GM12878 (cell line): ENCODE measurements at regions not wholly inside any gene's neighbourhood (a gene's known extent, or its start where the extent isn't known, plus 50 kb on each side); places are given as distances from the start of the nearest gene placed in this dataset.

Experiments
- ATAC-seq: fragments of 200-7000 bp; cut with Tn5 transposase; 3 replicates; pipeline ENCODE4 v1.9.1; 2020; ENCODE audit warnings: mild to moderate bottlenecking, moderate library complexity
- BruUV-seq: library from RNA; stranded (reverse); fragments of 400-500 nt; replicated peaks from 2 replicates; lab custom pipeline; 2021; lab: Mats Ljungman, UMichigan
- CTCF ChIA-PET: fragments of 300-600 bp; sonication (Branson Sonifier 250); formaldehyde crosslinking; extraction: SDS; loops from one replicate; lab custom pipeline; 2021; ENCODE audit warnings: inconsistent platforms; lab: Yijun Ruan, JAX
- POLR2A ChIA-PET: fragments of 350-600 bp; formaldehyde crosslinking; extraction: SDS; loops from one replicate; lab custom pipeline; 2021; ENCODE audit warnings: inconsistent platforms; lab: Charles Lee
- RAD21 ChIA-PET: fragments of 300-600 bp; sonication (Branson Sonifier 250); formaldehyde crosslinking; loops from one replicate; lab custom pipeline; 2023; ENCODE audit warnings: antibody characterized with exemption; ENCODE audit not compliant: unreplicated experiment; lab: Charles Lee
- SMC1A ChIA-PET: fragments of 300-600 bp; sonication (Branson Sonifier 250); formaldehyde crosslinking; loops from one replicate; lab custom pipeline; 2023; ENCODE audit not compliant: unreplicated experiment, uncharacterized antibody; lab: Charles Lee
- DNase-seq: peaks from one replicate; pipeline ENCODE4 v3.0.0-alpha.2; 2011; ENCODE audit warnings: low read depth, low spot score
- FAIRE-seq: peaks from 3 replicates; lab custom pipeline; 2011; peaks lifted over from hg19 to GRCh38; lab: Jason Lieb, UNC
- H2AFZ ChIP-seq: 2 replicates; pipeline ENCODE4 v1.6.0; 2011; ENCODE audit warnings: low read depth, low read length, control low read depth; ENCODE audit not compliant: control insufficient read depth
- H3K27ac ChIP-seq: 2 replicates; pipeline ENCODE4 v1.5.1; 2011; ENCODE audit warnings: control low read depth; ENCODE audit not compliant: control insufficient read depth, insufficient read depth
- H3K27me3 ChIP-seq, 2 experiments: replicated peaks in 1 of 2; 2 replicates each; pipeline versions ENCODE4 v1.6.0 to v1.6.1; 2011; ENCODE audit warnings: low read length in 1 of 2; ENCODE audit not compliant: control insufficient read depth in 2 of 2, insufficient read depth in 2 of 2
- H3K36me3 ChIP-seq, 2 experiments: 2 replicates each; pipeline ENCODE4 v1.5.1; 2011; ENCODE audit warnings: low read length in 1 of 2; ENCODE audit not compliant: control insufficient read depth in 2 of 2, insufficient read depth in 2 of 2
- H3K4me1 ChIP-seq: 2 replicates; pipeline ENCODE4 v1.6.1; 2011; ENCODE audit warnings: mild to moderate bottlenecking, low read length, moderate library complexity, mixed read lengths; ENCODE audit not compliant: control insufficient read depth, insufficient read depth
- H3K4me2 ChIP-seq: 2 replicates; pipeline ENCODE4 v1.6.0; 2011; ENCODE audit warnings: control low read depth; ENCODE audit not compliant: control insufficient read depth, insufficient read depth
- H3K4me3 ChIP-seq: fragments of 200-600 bp; sonication (generic); 2 replicates; pipeline ENCODE4 v1.5.1; 2016
- H3K79me2 ChIP-seq: 2 replicates; pipeline ENCODE4 v1.6.0; 2011; ENCODE audit warnings: low read length; ENCODE audit not compliant: control insufficient read depth, insufficient read depth
- H3K9ac ChIP-seq: 2 replicates; pipeline ENCODE4 v1.8.0; 2011; ENCODE audit warnings: low read length, control low read depth, mixed read lengths; ENCODE audit not compliant: control insufficient read depth, insufficient read depth
- H3K9me3 ChIP-seq: replicated peaks from 3 replicates; pipeline ENCODE4 v1.5.1; 2011; ENCODE audit warnings: mild to moderate bottlenecking, low read length; ENCODE audit not compliant: control insufficient read depth, insufficient read depth
- H4K20me1 ChIP-seq: 2 replicates; pipeline ENCODE4 v1.6.0; 2011; ENCODE audit not compliant: control insufficient read depth, insufficient read depth
- EGR1 ChIP-seq, 2 experiments: IDR thresholded peaks; 1 replicate in 1 of 2; 2 replicates in 1 of 2; pipeline ENCODE4 v1.6.1; 2011 to 2012; ENCODE audit warnings: low read depth in 2 of 2, low read length in 2 of 2, borderline replicate concordance in 1 of 2, mild to moderate bottlenecking in 1 of 2, moderate library complexity in 1 of 2
- EP300 ChIP-seq, 2 experiments: fragments of 150-350 bp in 1 of 2; IDR thresholded peaks; 2 replicates each; pipeline ENCODE4 v1.6.1; 2011 to 2012; ENCODE audit warnings: low read depth in 2 of 2, low read length in 2 of 2, borderline replicate concordance in 1 of 2, improper control_type of control experiment in 1 of 2, inconsistent platforms in 1 of 2; ENCODE audit not compliant: control insufficient read depth in 1 of 2
- ESRRA ChIP-seq: IDR thresholded peaks from 2 replicates; pipeline ENCODE4 v1.6.1; 2012; ENCODE audit warnings: mild to moderate bottlenecking, low read length, improper control_type of control experiment
- NR2F1 ChIP-seq: fragments of 450-650 bp; conservative IDR thresholded peaks from 2 replicates; pipeline ENCODE4 v1.6.1; 2017; ENCODE audit warnings: mild to moderate bottlenecking
- TCF3 ChIP-seq: IDR thresholded peaks from 2 replicates; pipeline ENCODE4 v1.6.1; 2012; ENCODE audit warnings: low read depth, mild to moderate bottlenecking, low read length, borderline replicate concordance; ENCODE audit not compliant: insufficient read depth
- ZNF274 ChIP-seq: IDR thresholded peaks from one replicate; pipeline ENCODE4 v1.8.0; 2011; ENCODE audit not compliant: insufficient read length, insufficient read depth
- WGBS: methylation state at CpG from one replicate; pipeline ENCODE4 v1.1.6; 2016; ENCODE audit warnings: low lambda C conversion rate; ENCODE audit not compliant: insufficient replicate concordance, insufficient coverage; ENCODE audit errors: missing lambda C conversion rate; 5-methylcytosine and 5-hydroxymethylcytosine counted together
- in situ Hi-C: fragments of 300-500 bp; cut with MboI; formaldehyde crosslinking; loops from 9 replicates; pipeline ENCODE4 v1.14.3; 2018; ENCODE audit warnings: mixed read lengths
- intact Hi-C: fragments of 100-400 bp; cut with micrococcal nuclease; formaldehyde crosslinking; loops from one replicate; pipeline ENCODE4 v1.14.2; 2022; ENCODE audit not compliant: unreplicated experiment
- TF ChIP-seq, protein P1 (sequence below): fragments of 450-650 bp; IDR thresholded peaks from 2 replicates; pipeline ENCODE4 v1.6.1; 2016; ENCODE audit warnings: mild to moderate bottlenecking

DNA sequence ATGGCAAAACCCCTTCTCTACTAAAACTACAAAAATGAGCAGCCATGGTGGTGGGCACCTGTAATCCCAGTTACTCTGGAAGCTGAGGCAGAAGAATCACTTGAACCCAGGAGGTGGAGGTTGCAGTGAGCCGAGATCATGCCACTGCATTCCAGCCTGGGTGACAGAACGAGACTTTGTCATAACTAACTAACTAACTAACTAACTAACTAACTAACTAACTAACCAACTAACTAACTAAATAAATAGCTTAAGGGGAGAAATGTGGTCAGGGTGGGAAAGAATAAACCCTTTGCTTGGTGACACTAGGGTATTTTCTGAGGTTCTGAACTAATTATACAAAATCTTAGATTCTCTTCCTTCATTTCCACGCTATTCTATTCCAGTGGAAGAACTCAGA, 184.4 kb upstream of the MEF2C start:
- ATAC-seq, result no peak
- 92% methylated on average over 3 of the region's 3 CpGs for WGBS
- no peak overlapping the region for H2AFZ ChIP-seq
- FAIRE-seq, result no peak
- no peaks in the 10 kb centered on the region for H3K79me2 ChIP-seq
- H3K27me3 ChIP-seq, result no peaks in the 10 kb centered on the region
- H4K20me1 ChIP-seq, result no peaks in the 10 kb centered on the region
- no peaks in the 10 kb centered on the region; the same call in none of the 3 replicates for H3K9me3 ChIP-seq
- H3K4me3 ChIP-seq, result no peak overlapping the region
- no peak for DNase-seq
- H3K9ac ChIP-seq, result no peak overlapping the region
- H3K4me1 ChIP-seq, result peaks cover 13% of the 10 kb centered on the region
- in situ Hi-C loops (loop anchor here (5.0 kb wide), 1 partner anchor 335 kb away; no protein-coding TSS in a partner anchor), intact Hi-C loops (loop anchor here (5.0 kb wide), 1 partner anchor 240 kb away; no protein-coding TSS in a partner anchor)
- H3K27ac ChIP-seq, result no peak overlapping the region
- ChIA-PET SMC1A (interaction anchor here (0.7 to 6.6 kb wide), 19 partner anchors 10 to 298 kb away, joined by 3 to 30 read pairs (median 4); no protein-coding TSS in a partner anchor), RAD21 (interaction anchor here (1.0 to 1.9 kb wide), 10 partner anchors 14 to 340 kb away, joined by 3 to 12 read pairs (median 4); no protein-coding TSS in a partner anchor), CTCF (interaction anchor here (0.7 to 4.9 kb wide), 5 partner anchors 12 to 338 kb away, joined by 3 to 26 read pairs (median 3); no protein-coding TSS in a partner anchor)
- no peak for TF ChIP-seq ZNF274
- no peak for TF ChIP-seq EP300 (IDR thresholded peaks at IDR 0.05; ENCODE audit: borderline replicate concordance in 1 of 2, control insufficient read depth in 1 of 2, low read depth in 2 of 2, low read length in 2 of 2)
- no peak for TF ChIP-seq ESRRA
- TF ChIP-seq NR2F1, result no peak
- no peak for TF ChIP-seq EGR1 (IDR thresholded peaks at IDR 0.05; ENCODE audit: borderline replicate concordance in 1 of 2, low read depth in 2 of 2, low read length in 2 of 2)
- TF ChIP-seq, protein P1, sequence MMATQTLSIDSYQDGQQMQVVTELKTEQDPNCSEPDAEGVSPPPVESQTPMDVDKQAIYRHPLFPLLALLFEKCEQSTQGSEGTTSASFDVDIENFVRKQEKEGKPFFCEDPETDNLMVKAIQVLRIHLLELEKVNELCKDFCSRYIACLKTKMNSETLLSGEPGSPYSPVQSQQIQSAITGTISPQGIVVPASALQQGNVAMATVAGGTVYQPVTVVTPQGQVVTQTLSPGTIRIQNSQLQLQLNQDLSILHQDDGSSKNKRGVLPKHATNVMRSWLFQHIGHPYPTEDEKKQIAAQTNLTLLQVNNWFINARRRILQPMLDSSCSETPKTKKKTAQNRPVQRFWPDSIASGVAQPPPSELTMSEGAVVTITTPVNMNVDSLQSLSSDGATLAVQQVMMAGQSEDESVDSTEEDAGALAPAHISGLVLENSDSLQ, result no peak
- no peak for TF ChIP-seq TCF3
- TF ChIP-seq, all 136 proteins: peak for 0
- BruUV-seq, result no TSS peak
- Histone ChIP-seq H3K4me2 (no peak overlapping the region), H3K36me3 (no peaks in the 10 kb centered on the region)
- POLR2A ChIA-PET, result interaction anchor here (0.6 to 2.3 kb wide), 3 partner anchors 16 to 1341 kb away, joined by 3 to 8 read pairs (median 5); no protein-coding TSS in a partner anchor
